GM10266 (cell line): ENCODE measurements at regions not wholly inside any gene's neighbourhood (a gene's known extent, or its start where the extent isn't known, plus 50 kb on each side); places are given as distances from the start of the nearest gene placed in this dataset.

Experiments used
- DNase-seq: peaks from one replicate; pipeline ENCODE4 v3.0.0; 2012; ENCODE audit errors: extremely low spot score
- CTCF ChIP-seq: IDR thresholded peaks from 2 replicates; pipeline ENCODE4 v1.5.1; 2012; ENCODE audit warnings: mild to moderate bottlenecking, low read depth; ENCODE audit not compliant: control insufficient read depth, insufficient read depth; ENCODE audit errors: missing control alignments

DNA sequence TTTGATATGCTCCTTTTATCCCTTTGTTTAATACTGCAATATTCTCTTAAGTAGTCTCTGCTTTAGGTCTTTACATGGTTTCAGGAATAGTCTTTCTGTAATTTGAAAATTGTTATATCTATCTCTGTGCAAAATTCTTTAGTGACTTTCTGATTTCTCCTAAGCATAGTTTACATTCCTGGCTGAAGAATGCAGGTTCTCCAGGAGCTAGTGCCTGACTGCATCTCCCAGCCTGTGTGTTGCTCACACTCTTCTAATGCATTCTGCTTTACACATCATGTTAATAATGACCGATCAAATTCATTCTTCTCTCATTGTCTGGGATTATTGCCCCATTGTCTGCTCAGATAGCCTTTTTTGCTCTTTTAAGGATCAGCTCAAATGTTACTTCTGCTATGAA lies 1349.2 kb downstream of the DSC3 start:
- no peak for TF ChIP-seq CTCF
- DNase-seq: no peak

DNA sequence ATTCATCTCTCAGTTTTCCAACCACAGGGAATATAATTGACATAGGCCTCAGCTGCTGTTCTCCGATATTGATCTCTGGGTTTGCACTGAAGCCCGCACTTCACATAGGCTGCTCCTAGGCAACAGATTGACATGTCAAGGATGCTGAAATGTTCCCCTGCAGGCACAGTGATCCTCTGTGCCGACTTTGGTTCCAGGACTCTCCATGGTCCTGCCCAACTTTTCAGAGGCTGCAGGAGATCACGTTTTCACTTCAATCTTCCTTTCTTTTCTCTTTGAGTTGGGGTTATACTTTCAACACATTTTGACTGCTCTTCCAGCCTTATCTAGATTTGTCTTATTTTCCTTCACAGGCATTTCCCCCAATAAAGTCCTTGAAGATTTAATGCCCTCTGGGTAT lies 1361.0 kb downstream of the DSC3 start:
- no peak for DNase-seq
- no peak for TF ChIP-seq CTCF

GRCh38 chr18:29664278-29665036 lies 1378.1 kb downstream of the DSC3 start:
- DNase-seq: no peak
- no peak for TF ChIP-seq CTCF

DNA sequence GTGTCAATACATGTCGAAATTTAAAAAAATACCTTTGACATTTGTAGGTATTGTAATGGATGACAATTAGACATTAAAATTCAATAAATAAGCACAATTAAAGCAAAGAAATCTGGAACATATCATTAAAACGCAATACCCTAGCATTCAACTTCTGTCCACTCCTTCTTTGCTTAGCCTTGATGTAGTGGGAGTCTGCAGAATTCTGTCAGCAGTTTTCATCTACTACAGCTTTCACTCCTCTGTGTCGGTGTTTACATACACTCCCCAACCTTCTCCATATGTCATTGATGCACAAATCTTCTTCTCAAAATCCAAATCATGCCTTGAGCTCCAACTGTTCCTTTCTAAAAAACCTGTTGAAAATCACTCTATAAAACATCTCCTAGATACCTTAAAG lies 1380.6 kb downstream of the DSC3 start:
- DNase-seq: no peak
- no peak for TF ChIP-seq CTCF

GRCh38 chr18:29660777-29661176 lies 1381.8 kb downstream of the DSC3 start:
- no peak for TF ChIP-seq CTCF
- DNase-seq: no peak

- no peak for DNase-seq
- TF ChIP-seq CTCF: no peak
Measured at GRCh38 chr18:29653671-29654215, 1388.8 kb downstream of the DSC3 start.

DNA sequence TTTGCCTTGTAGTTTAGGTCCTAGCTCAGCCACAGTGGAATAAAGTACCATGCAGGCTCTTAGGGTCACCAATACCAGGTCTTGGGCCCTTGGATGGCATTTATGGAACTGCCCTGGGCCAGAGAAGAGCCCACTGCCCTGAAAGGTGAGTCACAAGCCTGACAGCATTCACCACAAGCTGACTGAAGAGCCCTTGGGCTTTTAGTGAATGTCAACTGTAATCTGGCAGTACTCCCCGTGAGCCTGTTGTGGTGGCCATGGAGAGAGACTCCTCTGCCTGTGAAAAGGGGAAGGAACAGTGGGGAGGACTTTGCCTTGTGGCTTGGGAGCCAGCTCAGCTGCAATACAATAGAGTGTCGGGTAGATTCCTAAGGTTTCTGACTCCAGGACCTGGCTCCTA lies 1389.7 kb downstream of the DSC3 start:
- TF ChIP-seq CTCF: no peak
- no peak for DNase-seq
